HCEC 1CT (cell line): ENCODE measurements at regions not wholly inside any gene's neighbourhood (a gene's known extent, or its start where the extent isn't known, plus 50 kb on each side); places are given as distances from the start of the nearest gene placed in this dataset.
"Not testable (repeated sequence)": the region's sequence is repeated elsewhere in the genome, so short reads cannot be mapped to it uniquely, and the experiment has no call there.

Source experiments
- DNase-seq: peaks from one replicate; pipeline ENCODE4 v3.0.0-alpha.2; 2017

DNA sequence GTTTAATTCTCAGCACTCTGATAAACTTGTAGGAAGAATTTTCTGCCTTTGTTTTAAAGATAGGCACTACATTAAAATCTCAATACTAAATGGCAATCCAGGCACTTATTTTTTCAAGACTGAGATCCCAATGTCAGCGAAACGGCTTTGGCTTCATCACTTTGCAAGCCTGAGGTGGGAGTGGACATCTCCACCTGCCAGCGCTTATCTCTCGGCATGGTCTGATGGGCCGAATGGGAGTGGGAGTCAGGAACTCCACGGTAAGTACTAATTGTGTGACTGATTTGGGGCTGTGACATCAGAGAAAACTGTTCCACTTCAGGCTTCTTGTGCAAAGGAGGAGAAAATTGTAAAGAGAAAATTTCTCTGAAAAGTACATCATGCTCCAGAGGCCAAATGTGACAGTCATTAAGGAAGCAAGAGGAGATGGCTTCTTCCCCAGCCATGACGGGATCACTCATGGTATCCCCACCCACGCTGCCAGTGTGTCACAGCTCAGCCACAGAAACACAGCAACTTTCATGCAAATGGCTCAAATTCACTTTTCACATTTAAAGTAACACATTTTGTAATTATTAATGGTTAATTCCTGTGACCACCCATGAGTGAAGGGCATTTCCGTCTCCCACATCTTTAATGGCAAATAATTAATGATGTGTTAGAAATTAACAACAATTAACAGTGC, 385.5 kb upstream of the HNRNPA3 start:
- no peak for DNase-seq

DNA sequence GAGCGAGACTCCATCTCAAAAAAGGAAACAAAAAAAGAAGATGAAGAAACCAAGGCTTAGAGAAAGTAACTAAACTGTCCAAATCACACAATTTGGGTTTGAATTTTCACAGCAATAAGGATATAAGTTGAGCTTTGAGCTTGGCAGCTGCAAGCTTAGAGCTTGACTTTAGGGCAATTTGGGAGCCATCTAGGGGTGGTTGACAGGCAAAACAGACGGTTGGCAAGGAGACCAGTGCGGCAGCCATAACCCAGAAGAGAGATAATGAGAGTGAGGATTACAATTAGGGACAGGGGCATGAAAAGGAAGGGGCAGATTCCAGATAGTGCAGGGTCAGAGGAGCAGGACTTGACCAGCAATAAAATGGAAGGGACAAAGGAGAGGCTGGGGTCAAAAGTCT, 382.2 kb upstream of the HNRNPA3 start:
- DNase-seq: peak; percentile 7

DNA sequence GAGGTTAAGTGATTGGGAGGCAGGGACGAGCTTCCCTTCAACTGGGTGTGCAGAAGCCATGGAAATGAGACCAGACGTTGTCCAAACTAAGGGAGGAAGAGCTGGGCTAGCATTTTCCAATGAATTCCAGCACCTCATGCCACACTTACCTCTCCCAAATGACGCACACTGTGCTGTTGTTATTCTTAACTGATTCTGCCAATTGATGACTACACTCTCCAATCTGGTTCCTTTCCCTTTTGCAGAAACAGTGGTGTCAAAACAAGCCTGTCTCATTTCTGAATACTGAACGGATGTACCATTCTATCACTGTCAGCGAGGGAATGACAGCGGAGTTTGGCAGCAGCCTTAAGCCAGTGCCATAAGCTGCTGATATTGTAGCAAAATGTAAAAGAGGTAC, 380.5 kb upstream of the HNRNPA3 start:
- no peak for DNase-seq

DNA sequence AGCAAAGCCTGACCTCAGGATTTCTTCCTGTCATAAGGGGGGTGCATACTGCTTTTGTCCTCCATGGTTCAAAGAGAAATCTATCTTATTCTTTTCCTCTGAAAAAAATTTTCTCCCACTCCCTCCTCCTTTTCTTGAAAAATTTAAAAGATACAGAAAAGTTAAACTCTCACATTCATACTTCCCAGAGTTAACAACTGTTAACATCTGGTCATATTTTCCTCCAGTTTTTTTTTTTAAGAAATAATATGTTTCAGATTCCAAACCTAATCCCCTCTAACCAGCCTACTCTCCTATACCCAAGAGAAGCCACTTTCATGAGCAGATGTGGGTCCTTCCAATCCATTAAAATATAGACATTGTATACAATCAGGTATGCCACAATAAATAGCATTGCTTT, 378.9 kb upstream of the HNRNPA3 start:
- no peak for DNase-seq

DNA sequence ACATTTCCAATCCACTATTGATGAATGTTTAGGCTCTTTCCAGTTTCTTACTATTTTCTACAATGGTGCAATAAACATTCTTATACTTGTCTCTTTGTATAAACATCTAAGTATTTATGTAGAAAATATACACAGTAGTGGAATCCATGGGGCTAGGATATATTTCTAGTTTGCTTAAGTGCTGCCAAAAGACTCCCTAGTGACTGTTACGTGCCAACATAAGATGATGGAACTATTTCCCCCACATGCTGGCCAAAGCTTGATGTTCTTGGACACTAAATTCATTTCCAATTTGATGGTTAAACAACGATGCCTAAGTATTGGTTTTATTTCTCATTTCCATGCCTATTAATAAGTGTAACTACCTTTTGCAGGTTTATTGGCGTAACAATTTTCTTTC, 378.4 kb upstream of the HNRNPA3 start:
- no peak for DNase-seq

DNA sequence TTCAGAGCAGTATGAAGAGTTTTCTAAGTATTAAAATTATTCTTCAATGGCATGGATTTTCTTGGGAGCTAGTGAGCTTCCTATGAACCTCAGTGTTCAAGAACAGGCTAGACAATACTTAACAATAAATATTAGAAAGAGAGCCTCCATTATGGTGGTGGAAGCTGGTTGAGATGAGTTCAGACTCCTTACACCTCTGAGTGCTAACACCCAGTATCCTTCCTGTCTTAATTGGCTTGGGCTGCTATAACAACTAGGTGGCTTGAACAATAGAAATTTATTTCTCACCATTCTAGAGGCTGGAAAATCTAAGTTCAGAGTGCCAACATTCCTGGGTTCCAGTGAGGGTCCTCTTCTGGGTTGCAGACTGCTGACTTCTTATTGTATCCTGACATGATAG, 369.4 kb upstream of the HNRNPA3 start:
- DNase-seq: no peak

DNA sequence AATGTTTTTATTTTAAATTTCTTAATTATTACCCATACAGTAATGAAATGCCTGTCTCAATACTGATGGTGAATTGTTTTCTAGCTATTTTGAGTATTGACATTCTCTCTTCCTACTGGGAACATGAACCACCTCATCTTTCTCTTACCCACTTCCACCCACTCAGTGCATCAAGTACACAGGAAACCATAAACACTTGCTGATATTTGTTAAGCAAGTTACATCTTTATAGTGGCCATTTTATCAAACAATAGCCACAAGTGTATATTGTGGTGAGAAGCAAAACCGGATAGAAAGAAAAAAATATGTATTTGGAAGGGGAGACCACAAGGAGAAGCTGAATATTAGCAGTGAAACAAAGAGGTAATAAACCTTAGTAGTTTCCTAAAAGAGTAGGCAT, 368.1 kb upstream of the HNRNPA3 start:
- DNase-seq: no peak

DNA sequence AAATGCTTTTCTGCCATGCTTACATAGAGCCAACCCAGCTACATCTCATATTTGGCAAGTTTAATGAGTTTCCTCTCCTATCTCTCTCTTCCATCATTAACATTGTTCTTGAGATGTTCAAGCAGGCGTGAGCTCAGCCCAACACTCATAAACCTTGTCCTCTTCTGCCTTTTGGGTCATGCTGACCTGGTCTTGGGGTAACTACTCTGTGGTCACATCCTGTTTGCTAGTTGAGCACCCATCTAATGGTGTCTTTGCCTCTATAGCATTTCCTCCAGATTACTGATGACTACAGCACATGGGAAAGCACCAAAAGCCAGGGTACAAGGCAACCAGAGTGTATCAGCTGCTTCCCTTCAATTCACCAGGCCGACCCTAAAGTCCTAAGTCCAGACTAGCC, 366.9 kb upstream of the HNRNPA3 start:
- no peak for DNase-seq

DNA sequence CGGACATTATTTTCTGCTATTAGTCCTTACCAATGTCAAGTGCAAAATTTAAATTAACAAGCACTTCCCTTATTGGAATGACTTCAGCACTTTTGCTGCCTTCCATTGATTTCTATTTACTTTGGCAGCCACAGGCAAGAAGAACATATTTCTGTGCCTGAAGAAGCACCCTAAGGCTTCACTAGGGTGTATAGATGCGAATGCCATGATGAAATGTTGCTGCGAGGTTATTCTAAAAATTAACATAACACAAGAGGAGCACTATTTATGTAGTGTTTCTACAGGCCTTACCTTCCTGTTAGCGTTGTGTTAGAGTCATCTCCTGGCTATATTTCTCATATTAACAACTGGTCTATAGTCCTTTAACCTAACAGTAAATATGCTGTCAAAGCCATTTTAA, 365.0 kb upstream of the HNRNPA3 start:
- DNase-seq: no peak

DNA sequence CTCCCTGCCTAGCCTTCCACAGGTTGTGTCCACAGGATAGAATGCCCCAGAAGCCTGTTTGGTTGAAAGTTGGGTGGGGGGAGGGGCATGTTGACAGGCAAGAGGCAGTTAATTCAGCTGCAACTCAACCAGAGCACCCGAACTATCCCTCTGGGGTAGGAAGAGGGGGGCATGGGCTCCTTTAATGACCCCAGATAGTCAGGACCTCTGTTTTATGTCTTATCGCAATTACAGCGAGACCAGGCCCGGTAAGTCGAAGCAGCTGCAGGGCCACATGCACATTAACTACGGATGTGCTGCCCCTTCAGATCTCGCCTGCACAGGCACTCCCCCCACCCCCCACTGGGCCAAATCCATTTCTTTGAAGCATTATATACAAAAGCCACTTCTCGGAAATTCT, 363.8 kb upstream of the HNRNPA3 start:
- no peak for DNase-seq

DNA sequence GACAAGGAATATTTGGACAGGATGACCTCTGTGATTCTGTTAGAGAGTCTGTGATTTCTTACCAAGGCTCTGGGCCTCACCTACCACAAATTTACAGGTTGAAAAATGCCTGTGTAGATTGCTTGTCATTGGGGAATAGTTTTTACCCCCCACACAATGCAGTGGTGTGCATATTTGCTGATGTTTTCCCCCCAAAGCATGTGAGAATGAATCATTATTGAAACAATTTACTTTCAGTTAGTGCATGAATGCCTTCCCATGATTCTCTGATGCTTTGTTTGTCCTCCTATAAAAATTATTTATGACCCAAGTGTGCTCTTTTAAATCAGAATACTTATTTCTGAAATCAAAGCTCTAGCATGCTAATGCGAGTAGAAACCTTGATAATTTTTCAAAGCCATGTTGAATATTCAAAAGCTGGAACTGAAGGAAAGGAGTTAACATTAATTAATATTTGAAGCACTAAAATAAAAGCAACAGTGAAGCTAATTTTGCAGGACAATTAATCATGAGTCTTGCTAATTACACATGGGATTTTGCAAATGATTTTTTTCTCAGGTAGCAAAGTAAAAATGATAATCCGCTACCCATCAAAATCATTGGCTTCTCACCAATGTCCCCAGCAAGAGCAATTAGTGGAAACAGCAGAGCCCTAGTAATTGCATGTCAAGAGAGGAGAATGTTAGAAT, 361.2 kb upstream of the HNRNPA3 start:
- DNase-seq: no peak

DNA sequence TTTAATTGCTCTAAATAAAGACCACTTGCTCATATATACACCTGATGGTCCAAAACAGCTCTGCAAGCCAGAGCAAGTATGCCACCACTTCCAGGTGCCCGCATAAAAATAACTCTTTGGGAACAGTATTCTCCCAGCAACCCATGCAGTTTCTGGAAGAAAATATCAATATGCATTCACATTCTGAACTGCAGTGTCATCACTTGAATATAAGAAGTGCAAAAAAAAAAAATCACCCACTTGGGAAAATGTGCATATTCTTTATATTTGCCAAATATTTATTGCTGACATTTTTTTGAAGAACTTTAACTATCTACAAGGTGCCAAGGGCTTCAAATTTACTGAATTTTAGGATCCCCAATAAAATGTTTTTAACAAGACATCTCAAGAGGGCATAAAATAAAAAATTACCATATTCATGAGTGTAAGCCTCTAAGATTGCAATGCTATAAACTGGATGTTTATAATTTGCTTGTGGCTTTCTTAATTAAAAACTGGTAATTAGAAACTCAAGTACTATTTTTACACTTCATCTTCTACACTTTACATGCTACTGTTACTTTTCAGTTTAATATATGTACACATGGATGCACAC, 360.6 kb upstream of the HNRNPA3 start:
- DNase-seq: no peak

DNA sequence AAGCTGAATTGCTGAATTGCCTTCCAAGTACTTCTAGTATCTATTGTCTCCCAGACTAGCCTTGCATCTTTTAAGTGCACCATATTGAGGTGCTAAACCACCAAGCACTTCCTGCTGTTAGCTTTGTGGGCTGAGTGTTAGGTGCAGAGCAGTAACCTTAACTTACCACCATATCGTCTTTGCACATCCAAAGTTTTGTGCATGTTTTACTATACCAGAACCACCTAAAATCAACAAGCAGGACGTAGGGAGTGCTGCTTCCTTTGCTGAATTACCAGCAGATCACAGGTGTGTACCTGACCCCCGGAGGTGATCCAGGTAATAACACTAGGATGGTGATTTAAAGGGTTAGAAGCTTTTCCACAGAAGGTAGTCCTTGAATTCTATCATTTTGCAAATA, 359.9 kb upstream of the HNRNPA3 start:
- no peak for DNase-seq

DNA sequence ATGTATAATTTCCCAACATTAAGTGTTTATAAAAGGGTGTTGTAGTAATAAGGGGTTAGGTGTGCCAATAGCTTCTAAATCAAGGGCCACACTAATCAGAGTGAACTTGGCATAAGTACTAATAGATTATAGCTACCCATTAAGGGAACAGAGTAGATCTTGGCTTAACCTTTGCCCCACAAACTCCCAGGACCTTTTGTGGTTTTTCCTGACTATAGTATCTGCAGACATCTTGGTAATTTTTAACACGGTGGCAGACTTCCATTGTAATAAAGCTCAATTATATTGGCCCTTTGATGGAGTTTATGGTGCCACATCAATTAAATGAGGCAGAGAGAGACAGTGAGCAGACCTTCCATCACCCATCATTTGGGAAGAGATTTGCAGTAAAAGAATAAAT, 358.5 kb upstream of the HNRNPA3 start:
- no peak for DNase-seq

DNA sequence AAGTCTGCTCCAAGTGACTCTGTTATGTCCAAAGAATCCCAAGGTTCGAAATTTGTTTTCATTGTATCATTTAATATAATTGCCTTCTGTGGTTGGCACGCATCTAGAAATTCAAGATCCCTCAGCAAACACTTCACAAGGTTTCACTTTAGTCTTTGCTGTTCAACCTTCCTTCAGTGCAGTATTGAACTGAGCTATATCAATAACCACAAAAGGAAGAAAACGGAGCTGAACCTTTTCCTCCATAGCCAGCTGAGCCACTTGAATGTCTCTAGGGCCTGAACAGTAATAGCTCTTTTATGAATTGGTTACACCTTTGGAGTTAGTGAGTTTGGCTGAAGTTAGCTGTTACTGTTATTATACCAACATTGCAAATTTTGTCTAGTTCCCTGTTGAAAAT, 357.7 kb upstream of the HNRNPA3 start:
- DNase-seq: no peak

DNA sequence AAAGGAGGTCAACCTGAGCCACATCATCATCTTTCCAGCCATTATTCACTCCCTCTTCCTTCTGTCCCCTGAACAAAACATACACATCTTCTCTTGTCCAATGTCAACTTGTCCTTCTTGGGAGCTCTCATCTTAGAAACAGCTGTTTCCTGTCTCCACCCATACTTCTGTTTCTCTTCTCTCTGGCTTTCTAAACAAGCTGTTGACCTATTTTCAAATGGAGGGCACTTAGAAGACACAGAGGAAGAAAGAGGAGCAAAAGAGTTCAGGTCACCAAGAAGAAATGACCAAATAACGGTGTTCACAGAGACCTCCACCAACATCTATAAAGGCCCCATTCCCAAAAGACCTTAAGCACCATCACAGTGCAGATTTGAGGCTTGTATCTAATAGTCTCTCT, 355.9 kb upstream of the HNRNPA3 start:
- DNase-seq: no peak

DNA sequence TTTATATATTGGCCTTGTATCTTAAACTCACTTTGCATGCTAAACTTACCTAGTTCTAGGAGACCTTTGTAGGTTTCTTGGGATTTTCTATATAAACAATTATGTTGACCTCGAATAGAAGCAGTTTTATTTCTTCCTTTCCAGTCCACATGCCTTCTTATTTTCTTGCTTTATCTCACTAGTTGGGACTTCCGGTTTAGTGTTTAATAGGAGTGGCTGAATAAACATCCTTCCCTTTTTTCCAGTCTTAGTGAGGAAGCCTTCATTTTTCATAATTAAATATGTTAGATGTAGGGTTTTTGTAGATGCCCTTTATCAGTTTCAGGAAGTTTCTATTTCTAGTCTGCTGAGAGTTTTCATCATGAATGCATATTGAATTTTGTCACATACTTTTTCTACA, 347.3 kb upstream of the HNRNPA3 start:
- no peak for DNase-seq

DNA sequence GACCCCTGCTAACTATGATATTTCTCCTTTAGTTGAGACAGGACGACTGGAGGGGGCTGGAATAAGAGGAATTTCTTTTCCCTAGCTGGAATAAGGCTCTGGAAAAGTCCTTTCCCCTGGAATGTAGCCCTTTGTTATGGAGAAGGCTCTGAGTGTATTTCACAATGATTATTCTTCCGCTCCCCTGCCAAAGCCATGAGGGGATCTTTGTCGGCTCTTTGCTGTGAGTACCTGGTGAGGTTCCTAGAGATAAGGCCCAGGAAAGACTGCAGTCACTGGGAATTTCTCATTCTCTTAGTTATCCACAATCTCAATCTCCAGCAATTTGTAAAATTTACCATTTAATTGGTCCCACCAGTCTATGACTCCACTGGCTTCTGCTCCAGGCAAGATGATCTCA, 340.2 kb upstream of the HNRNPA3 start:
- DNase-seq: no peak

DNA sequence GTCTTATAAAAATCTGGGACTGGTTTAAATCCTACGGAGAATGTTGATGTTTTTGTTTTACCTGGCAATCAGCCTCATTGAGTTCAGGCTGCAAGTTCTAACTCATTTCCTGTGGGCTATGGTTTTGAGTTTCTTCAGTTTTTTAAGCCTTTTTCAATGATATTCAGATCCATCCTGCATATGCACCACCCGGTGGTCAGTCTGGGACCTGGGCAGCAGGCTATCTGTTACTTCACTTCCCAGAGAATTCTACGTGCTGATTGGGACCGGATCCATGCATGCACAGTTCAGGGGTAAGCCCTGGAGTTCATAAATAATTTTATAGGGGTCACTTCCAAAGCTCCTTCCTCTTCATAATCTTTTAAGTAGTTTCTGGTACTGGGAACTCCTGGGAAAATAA, 339.2 kb upstream of the HNRNPA3 start:
- no peak for DNase-seq

DNA sequence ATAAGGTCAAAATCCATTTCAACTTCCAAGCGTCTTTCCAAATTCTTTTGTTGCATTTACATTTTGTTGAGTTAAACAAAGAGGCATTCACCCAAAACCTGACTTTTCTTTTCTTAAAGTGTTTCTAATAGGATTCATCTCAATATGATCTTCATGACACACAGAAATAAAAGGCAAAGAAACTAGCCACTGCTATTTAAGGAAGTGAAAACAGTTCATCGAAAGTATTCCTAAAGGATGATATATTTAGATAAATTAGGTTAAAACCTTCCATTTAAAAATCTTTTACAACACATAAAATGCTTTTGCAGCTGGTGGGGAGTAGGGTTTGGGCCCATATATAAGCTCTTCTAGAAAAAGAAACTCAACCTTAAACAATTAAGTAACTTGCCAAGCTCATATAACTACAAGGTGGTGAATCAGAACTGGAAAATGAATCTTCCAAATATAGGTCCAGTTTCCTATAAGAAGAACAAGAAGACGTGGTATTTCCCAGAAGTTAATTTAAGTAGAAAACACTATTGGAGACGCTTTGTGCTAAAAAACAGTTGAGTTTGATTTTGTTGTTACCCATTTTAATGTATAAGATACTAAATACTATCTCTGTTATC, 336.0 kb upstream of the HNRNPA3 start:
- DNase-seq: no peak

DNA sequence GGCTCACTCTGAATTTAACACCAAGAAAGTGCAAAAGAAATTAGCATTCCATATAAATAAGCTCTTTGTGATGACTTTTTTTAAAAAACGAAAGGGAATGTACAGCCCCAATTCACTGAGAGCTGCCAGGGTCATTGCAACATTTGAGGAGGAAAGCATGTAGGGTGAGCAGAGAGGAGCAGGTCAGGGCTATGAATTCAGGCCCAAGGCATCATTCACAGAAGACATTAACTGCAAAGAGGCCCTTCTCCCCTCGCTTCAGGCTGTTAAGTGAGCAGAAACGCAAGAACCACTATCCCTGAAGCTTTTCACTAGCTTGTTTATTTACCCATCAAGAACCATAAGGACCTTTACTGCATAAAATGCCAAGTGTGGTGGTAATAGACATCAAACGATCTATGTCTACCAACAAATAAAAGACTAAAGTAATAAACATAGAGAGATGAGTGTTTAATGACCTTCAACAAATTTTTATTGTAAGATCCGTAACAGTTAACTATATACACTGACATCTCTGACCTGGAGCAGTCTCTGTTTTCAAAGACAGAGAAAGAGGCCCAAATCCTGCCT, 333.1 kb upstream of the HNRNPA3 start:
- no peak for DNase-seq

DNA sequence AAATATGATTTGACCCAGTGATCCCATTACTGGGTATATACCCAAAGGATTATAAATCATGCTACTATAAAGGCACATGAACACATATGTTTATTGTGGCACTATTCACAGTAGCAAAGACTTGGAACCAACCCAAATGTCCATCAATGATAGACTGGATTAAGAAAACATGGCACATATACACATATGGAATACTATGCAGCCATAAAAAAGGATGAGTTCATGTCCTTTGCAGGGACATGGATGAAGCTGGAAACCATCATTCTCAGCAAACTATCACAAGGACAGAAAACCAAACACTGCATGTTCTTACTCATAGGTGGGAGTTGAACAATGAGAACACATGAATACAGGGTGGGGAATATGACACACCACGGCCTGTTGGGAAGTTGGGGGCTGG, 330.5 kb upstream of the HNRNPA3 start:
- not testable (repeated sequence) for DNase-seq

DNA sequence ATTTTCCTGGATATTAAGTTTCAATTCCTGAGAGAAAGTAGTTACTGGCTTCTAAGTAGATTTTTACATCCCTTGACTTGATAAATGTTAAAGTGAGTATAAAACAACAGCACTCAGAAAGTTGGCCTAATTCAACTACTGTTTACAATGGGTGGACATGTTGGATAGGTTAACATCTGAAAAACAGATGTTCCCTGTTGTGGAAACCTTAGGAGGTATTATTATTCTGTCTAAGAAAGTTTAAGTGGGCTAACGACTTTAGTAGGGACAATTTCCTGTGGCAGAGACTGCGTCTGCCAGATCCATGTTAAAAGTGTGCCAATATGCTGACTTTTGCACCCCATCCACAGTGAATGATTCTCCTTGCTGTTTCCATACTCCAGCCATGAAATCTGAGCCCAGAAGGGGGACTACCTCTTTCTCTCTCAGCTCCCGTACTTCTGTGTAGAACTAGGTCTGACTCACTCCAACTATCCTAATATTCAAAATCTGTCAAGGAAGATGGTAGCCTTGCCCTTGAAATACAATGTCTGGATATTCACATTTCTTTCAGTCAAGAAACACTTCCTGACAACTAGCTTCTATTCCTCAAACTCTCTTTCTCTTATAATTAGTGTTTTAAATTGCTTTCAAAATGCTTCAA, 327.5 kb upstream of the HNRNPA3 start:
- DNase-seq: no peak
